Caco-2 (cell line): ENCODE measurements at regions not wholly inside any gene's neighbourhood (a gene's known extent, or its start where the extent isn't known, plus 50 kb on each side); places are given as distances from the start of the nearest gene placed in this dataset.

Source experiments
- BruUV-seq: library from RNA; stranded (reverse); fragments of 400-500 nt; replicated peaks from 2 replicates; lab custom pipeline; 2021; lab: Mats Ljungman, UMichigan
- CTCF ChIA-PET: fragments of 300-600 bp; sonication (Branson Sonifier 250); formaldehyde crosslinking; loops from one replicate; lab custom pipeline; 2022; ENCODE audit warnings: antibody characterized with exemption; lab: Charles Lee
- POLR2A ChIA-PET: fragments of 300-600 bp; sonication (Branson Sonifier 250); formaldehyde crosslinking; loops from one replicate; lab custom pipeline; 2022; ENCODE audit warnings: antibody characterized with exemption; lab: Charles Lee
- DNase-seq, 2 experiments: peaks; one replicate each; pipeline versions ENCODE4 v3.0.0 to v3.0.0-alpha.2; 2020 to 2022
- H3K27me3 ChIP-seq: replicated peaks from 2 replicates; pipeline ENCODE4 v1.6.0; 2011; ENCODE audit warnings: low read length; ENCODE audit not compliant: control insufficient read depth, insufficient read depth
- H3K36me3 ChIP-seq: 2 replicates; pipeline ENCODE4 v1.5.1; 2011; ENCODE audit warnings: low read length; ENCODE audit not compliant: control insufficient read depth, insufficient read depth
- H3K4me1 ChIP-seq: fragments of 250-450 bp; sonication (Bioruptor Pico); 2 replicates; pipeline ENCODE4 v1.5.1; 2020; ENCODE audit warnings: mild to moderate bottlenecking
- H3K4me3 ChIP-seq: 2 replicates; pipeline ENCODE4 v1.5.1; 2011; ENCODE audit warnings: low read depth, mild to moderate bottlenecking, control low read depth, low read length
- H3K9me3 ChIP-seq: fragments of 250-450 bp; sonication (Bioruptor Pico); 2 replicates; pipeline ENCODE4 v1.5.1; 2020; ENCODE audit warnings: mild to moderate bottlenecking, moderate library complexity
- H3K27ac Mint-ChIP-seq: one replicate; pipeline ENCODE4 v1.8.0; 2022; ENCODE audit warnings: mixed read lengths; ENCODE audit not compliant: unreplicated experiment
- H3K27me3 Mint-ChIP-seq: one replicate; pipeline ENCODE4 v1.8.0; 2022; ENCODE audit warnings: mixed read lengths; ENCODE audit not compliant: insufficient read depth, unreplicated experiment
- H3K36me3 Mint-ChIP-seq: one replicate; pipeline ENCODE4 v1.8.0; 2022; ENCODE audit warnings: mild to moderate bottlenecking, mixed read lengths; ENCODE audit not compliant: insufficient read depth, unreplicated experiment
- H3K4me1 Mint-ChIP-seq: one replicate; pipeline ENCODE4 v1.8.0; 2022; ENCODE audit warnings: low read depth, mixed read lengths; ENCODE audit not compliant: unreplicated experiment
- H3K4me3 Mint-ChIP-seq: one replicate; pipeline ENCODE4 v1.8.0; 2022; ENCODE audit warnings: mild to moderate bottlenecking, moderate library complexity, mixed read lengths; ENCODE audit not compliant: unreplicated experiment
- H3K9me3 Mint-ChIP-seq: one replicate; pipeline ENCODE4 v1.8.0; 2022; ENCODE audit warnings: mixed read lengths; ENCODE audit not compliant: unreplicated experiment
- intact Hi-C: fragments of 100-400 bp; cut with micrococcal nuclease; formaldehyde crosslinking; loops from one replicate; pipeline ENCODE4 v1.10.0; 2022; ENCODE audit not compliant: unreplicated experiment
- TF ChIP-seq, protein P1 (sequence below), 2 experiments: fragments of 200-600 bp in 1 of 2; IDR thresholded peaks; 1 replicate in 1 of 2; 2 replicates in 1 of 2; pipeline versions ENCODE4 v1.5.1 to v1.8.0; 2011 to 2022; ENCODE audit warnings: antibody characterized with exemption in 1 of 2, control low read depth in 1 of 2, inconsistent platforms in 1 of 2, low read depth in 1 of 2, low read length in 1 of 2, mild to moderate bottlenecking in 1 of 2, moderate library complexity in 1 of 2; ENCODE audit not compliant: insufficient read depth in 1 of 2, severe bottlenecking in 1 of 2, unreplicated experiment in 1 of 2

DNA sequence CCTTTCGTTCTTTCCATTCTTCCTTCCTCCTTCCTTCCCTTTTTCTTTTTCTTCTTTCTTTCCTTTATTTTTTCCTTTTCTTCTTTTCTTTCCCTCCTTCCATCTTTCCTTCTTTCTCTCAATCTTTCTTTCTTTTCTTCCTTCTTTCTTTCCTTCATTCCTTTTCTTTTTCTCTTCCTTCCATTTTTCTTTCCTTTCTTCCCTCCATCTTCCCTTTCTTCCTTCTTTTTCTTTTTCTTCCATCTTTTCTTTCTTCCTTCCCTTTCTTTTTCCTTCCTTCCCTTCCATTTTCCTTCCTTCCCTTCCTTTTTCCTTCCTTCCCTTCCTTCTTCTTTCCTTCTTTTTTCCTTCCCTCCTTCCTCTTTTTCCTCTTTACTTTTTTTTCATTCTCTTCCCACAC, 568.7 kb downstream of the GALR1 start:
- POLR2A ChIA-PET = no interaction called here
- no peak overlapping the region for H3K4me3 Mint-ChIP-seq
- H3K4me3 ChIP-seq = no peak overlapping the region
- no TSS peak for BruUV-seq
- no peak overlapping the region for H3K27ac Mint-ChIP-seq
- DNase-seq = no peak
- no peaks in the 10 kb centered on the region for H3K36me3 Mint-ChIP-seq
- H3K4me1 ChIP-seq = no peaks in the 10 kb centered on the region
- H3K9me3 Mint-ChIP-seq = peaks cover 14% of the 10 kb centered on the region
- no peaks in the 10 kb centered on the region for H3K4me1 Mint-ChIP-seq
- TF ChIP-seq, protein P1, sequence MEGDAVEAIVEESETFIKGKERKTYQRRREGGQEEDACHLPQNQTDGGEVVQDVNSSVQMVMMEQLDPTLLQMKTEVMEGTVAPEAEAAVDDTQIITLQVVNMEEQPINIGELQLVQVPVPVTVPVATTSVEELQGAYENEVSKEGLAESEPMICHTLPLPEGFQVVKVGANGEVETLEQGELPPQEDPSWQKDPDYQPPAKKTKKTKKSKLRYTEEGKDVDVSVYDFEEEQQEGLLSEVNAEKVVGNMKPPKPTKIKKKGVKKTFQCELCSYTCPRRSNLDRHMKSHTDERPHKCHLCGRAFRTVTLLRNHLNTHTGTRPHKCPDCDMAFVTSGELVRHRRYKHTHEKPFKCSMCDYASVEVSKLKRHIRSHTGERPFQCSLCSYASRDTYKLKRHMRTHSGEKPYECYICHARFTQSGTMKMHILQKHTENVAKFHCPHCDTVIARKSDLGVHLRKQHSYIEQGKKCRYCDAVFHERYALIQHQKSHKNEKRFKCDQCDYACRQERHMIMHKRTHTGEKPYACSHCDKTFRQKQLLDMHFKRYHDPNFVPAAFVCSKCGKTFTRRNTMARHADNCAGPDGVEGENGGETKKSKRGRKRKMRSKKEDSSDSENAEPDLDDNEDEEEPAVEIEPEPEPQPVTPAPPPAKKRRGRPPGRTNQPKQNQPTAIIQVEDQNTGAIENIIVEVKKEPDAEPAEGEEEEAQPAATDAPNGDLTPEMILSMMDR (IDR thresholded peaks at IDR 0.05; ENCODE audit: insufficient read depth in 1 of 2, low read depth in 1 of 2, low read length in 1 of 2, severe bottlenecking in 1 of 2, unreplicated experiment in 1 of 2) = no peak
- intact Hi-C loops = no loop called here
- CTCF ChIA-PET = no interaction called here
- no peaks in the 10 kb centered on the region for H3K27me3 ChIP-seq
- no peaks in the 10 kb centered on the region for H3K36me3 ChIP-seq
- no peaks in the 10 kb centered on the region for H3K9me3 ChIP-seq
- peaks cover 4% of the 10 kb centered on the region for H3K27me3 Mint-ChIP-seq

DNA sequence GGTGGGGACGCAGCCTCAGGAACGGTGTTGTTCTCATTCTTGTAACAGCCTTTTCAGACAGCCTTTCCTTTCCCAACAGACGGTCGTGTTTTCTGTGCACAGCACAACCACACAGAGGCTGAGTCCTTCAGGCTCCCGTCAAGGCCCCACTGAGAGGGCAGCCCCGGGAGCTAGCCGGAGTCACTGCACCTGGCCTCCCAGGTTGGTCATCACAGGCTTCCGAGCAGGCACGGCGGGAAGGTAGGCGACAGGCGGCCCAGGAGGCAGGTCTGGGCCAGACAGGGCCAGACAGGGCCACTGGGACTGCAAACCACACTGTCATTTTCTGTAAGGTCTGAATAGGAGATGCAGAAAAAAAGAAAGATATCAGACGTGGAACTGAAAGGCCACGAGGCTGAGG, 570.8 kb downstream of the GALR1 start:
- H3K4me1 ChIP-seq = no peaks in the 10 kb centered on the region
- intact Hi-C loops = no loop called here
- POLR2A ChIA-PET = no interaction called here
- BruUV-seq = no TSS peak
- H3K4me3 ChIP-seq = no peak overlapping the region
- no peaks in the 10 kb centered on the region for H3K36me3 ChIP-seq
- Mint-ChIP-seq H3K27ac (no peak overlapping the region), H3K27me3 (peaks cover 4% of the 10 kb centered on the region), H3K4me3 (no peak overlapping the region), H3K4me1 (no peaks in the 10 kb centered on the region), H3K36me3 (no peaks in the 10 kb centered on the region), H3K9me3 (peaks cover 14% of the 10 kb centered on the region)
- TF ChIP-seq, protein P1 (IDR thresholded peaks at IDR 0.05; ENCODE audit: insufficient read depth in 1 of 2, low read depth in 1 of 2, low read length in 1 of 2, severe bottlenecking in 1 of 2, unreplicated experiment in 1 of 2) = no peak
- no peaks in the 10 kb centered on the region for H3K27me3 ChIP-seq
- DNase-seq = no peak
- CTCF ChIA-PET = no interaction called here
- H3K9me3 ChIP-seq = no peaks in the 10 kb centered on the region

DNA sequence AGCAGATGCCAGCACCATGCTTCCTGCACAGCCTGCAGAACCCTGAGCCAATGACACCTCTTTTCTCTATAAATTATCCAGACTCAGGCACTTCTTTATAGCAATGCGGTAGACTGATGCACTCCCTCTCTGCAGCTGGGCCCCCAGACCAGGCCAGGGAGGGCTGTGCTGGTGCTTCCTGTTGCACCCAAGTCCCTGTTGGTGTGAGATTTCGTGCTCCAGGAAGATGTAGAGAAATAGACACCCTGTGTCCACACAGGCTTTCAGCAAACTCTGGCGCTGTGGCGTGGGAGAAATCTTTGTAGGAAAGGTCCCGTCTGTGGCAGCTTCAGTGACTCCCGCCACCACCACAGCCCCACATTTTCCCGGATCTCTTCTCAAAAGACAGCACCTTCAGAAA, 572.2 kb downstream of the GALR1 start:
- no peaks in the 10 kb centered on the region for H3K4me1 ChIP-seq
- ChIA-PET CTCF (no interaction called here), POLR2A (no interaction called here)
- H3K36me3 ChIP-seq = no peaks in the 10 kb centered on the region
- no TSS peak for BruUV-seq
- no peaks in the 10 kb centered on the region for H3K27me3 ChIP-seq
- no peak overlapping the region for H3K4me3 ChIP-seq
- no peaks in the 10 kb centered on the region for H3K4me1 Mint-ChIP-seq
- no peak overlapping the region for H3K4me3 Mint-ChIP-seq
- H3K9me3 ChIP-seq = no peaks in the 10 kb centered on the region
- H3K27me3 Mint-ChIP-seq = peaks cover 4% of the 10 kb centered on the region
- intact Hi-C loops = no loop called here
- H3K36me3 Mint-ChIP-seq = no peaks in the 10 kb centered on the region
- TF ChIP-seq, protein P1 (IDR thresholded peaks at IDR 0.05; ENCODE audit: insufficient read depth in 1 of 2, low read depth in 1 of 2, low read length in 1 of 2, severe bottlenecking in 1 of 2, unreplicated experiment in 1 of 2) = no peak
- DNase-seq = no peak
- H3K9me3 Mint-ChIP-seq = peaks cover 14% of the 10 kb centered on the region
- no peak overlapping the region for H3K27ac Mint-ChIP-seq
